B cell (primary cell): ENCODE measurements at regions not wholly inside any gene's neighbourhood (a gene's known extent, or its start where the extent isn't known, plus 50 kb on each side); places are given as distances from the start of the nearest gene placed in this dataset.

Experiments used
- ATAC-seq: fragments of 200-7000 bp; cut with Tn5 transposase; one replicate; pipeline ENCODE4 v1.10.0; 2021; ENCODE audit warnings: low read depth, mild to moderate bottlenecking, moderate number of reproducible peaks, moderate library complexity
- CTCF ChIA-PET: fragments of 350-600 bp; sonication (Branson Sonifier 250); formaldehyde crosslinking; loops from one replicate; lab custom pipeline; 2021; ENCODE audit warnings: antibody characterized with exemption, inconsistent platforms; lab: Charles Lee
- POLR2A ChIA-PET: fragments of 350-600 bp; sonication (Branson Sonifier 250); formaldehyde crosslinking; loops from one replicate; lab custom pipeline; 2021; ENCODE audit warnings: antibody characterized with exemption; lab: Charles Lee
- DNase-seq: peaks from one replicate; pipeline ENCODE4 v3.0.0; 2013
- H2AFZ ChIP-seq: 2 replicates; pipeline ENCODE4 v1.6.1; 2012; ENCODE audit warnings: mild to moderate bottlenecking, low read depth, low read length; ENCODE audit not compliant: insufficient read depth, poor library complexity, severe bottlenecking
- H3K27ac ChIP-seq, 2 donors: 1 replicate in 1 of 2; 2 replicates in 1 of 2; pipeline ENCODE4 v1.5.1; 2012 to 2013; ENCODE audit warnings: low read length in 2 of 2, mild to moderate bottlenecking in 2 of 2, moderate library complexity in 1 of 2
- H3K27me3 ChIP-seq, 4 experiments: fragments of 200-600 bp in 1 of 4; sonication (generic) in 1 of 4; replicated peaks in 1 of 4; 1 replicate in 2 of 4; 2 replicates in 2 of 4; pipeline versions ENCODE4 v1.6.1 to v1.7.0; 2013 to 2016; ENCODE audit warnings: low read length in 3 of 4, mild to moderate bottlenecking in 2 of 4, mixed read lengths in 1 of 4, moderate library complexity in 1 of 4; ENCODE audit not compliant: insufficient read depth in 4 of 4, control insufficient read depth in 3 of 4; ENCODE audit errors: control extremely low read depth in 1 of 4
- H3K36me3 ChIP-seq, 2 experiments: replicated peaks in 1 of 2; 1 replicate in 1 of 2; 2 replicates in 1 of 2; pipeline versions ENCODE4 v1.6.1 to v1.7.1; 2013; ENCODE audit warnings: low read length in 1 of 2; ENCODE audit not compliant: insufficient read depth in 2 of 2, control insufficient read depth in 1 of 2; ENCODE audit errors: control extremely low read depth in 1 of 2, extremely low read depth in 1 of 2
- H3K4me1 ChIP-seq, 2 donors: fragments of 200-600 bp in 1 of 2; sonication (generic) in 1 of 2; 1 replicate in 1 of 2; 2 replicates in 1 of 2; pipeline versions ENCODE4 v1.5.1 to v1.6.1; 2013 to 2017; ENCODE audit warnings: low read length in 2 of 2; ENCODE audit not compliant: control insufficient read depth in 2 of 2, insufficient read depth in 2 of 2
- H3K4me2 ChIP-seq: replicated peaks from 2 replicates; pipeline ENCODE3; 2012; ENCODE audit warnings: mild to moderate bottlenecking, low read depth, low read length; ENCODE audit not compliant: poor library complexity, severe bottlenecking
- H3K4me3 ChIP-seq, 5 experiments: fragments of 200-600 bp in 1 of 5; sonication (generic) in 1 of 5; 1 replicate in 3 of 5; 2 replicates in 2 of 5; pipeline versions ENCODE4 v1.5.1 to v1.7.0; 2011 to 2016; ENCODE audit warnings: low read length in 4 of 5, mild to moderate bottlenecking in 4 of 5, low read depth in 2 of 5, control low read depth in 1 of 5, moderate library complexity in 1 of 5; ENCODE audit not compliant: insufficient read depth in 1 of 5; ENCODE audit errors: control extremely low read depth in 1 of 5, extremely low read depth in 1 of 5
- H3K79me2 ChIP-seq: fragments of 200-600 bp; sonication (generic); one replicate; pipeline ENCODE4 v1.6.0; 2016; ENCODE audit warnings: low read length; ENCODE audit not compliant: control insufficient read depth, insufficient read depth
- H3K9ac ChIP-seq: fragments of 200-600 bp; sonication (generic); 2 replicates; pipeline ENCODE4 v1.6.1; 2017; ENCODE audit warnings: mild to moderate bottlenecking, low read length, moderate library complexity
- H3K9me3 ChIP-seq, 3 donors: one replicate each; pipeline versions ENCODE4 v1.6.1 to v1.7.1; 2013; ENCODE audit warnings: low read length in 2 of 3; ENCODE audit not compliant: control insufficient read depth in 2 of 3, insufficient read depth in 1 of 3; ENCODE audit errors: control extremely low read depth in 1 of 3
- H4K20me1 ChIP-seq: 2 replicates; pipeline ENCODE4 v1.6.0; 2012; ENCODE audit warnings: mild to moderate bottlenecking, low read length; ENCODE audit not compliant: insufficient read depth, control insufficient read depth, poor library complexity, severe bottlenecking
- H3K27ac Mint-ChIP-seq: one replicate; pipeline ENCODE4 v1.8.0; 2021; ENCODE audit warnings: mixed read lengths
- H3K27me3 Mint-ChIP-seq: one replicate; pipeline ENCODE4 v1.8.0; 2021; ENCODE audit warnings: mixed read lengths
- H3K4me1 Mint-ChIP-seq: one replicate; pipeline ENCODE4 v1.8.0; 2021; ENCODE audit warnings: mixed read lengths
- H3K4me3 Mint-ChIP-seq: one replicate; pipeline ENCODE4 v1.8.0; 2021; ENCODE audit warnings: mixed read lengths
- H3K9me3 Mint-ChIP-seq: one replicate; pipeline ENCODE4 v1.8.0; 2022; ENCODE audit warnings: mixed read lengths; ENCODE audit not compliant: insufficient read depth
- CTCF ChIP-seq: fragments of 200-600 bp; IDR thresholded peaks from one replicate; pipeline ENCODE4 v1.8.0; 2022; ENCODE audit warnings: antibody characterized with exemption, mild to moderate bottlenecking
- EZH2 ChIP-seq: IDR thresholded peaks from 2 replicates; pipeline ENCODE4 v1.6.1; 2012; ENCODE audit warnings: borderline replicate concordance, low read depth, mild to moderate bottlenecking, moderate library complexity, low read length; ENCODE audit not compliant: insufficient read depth, poor library complexity, severe bottlenecking
- WGBS: methylation state at CpG from one replicate; pipeline ENCODE4 v1.1.5; 2013; ENCODE audit warnings: missing lambda C conversion rate; ENCODE audit not compliant: insufficient coverage; 5-methylcytosine and 5-hydroxymethylcytosine counted together
- intact Hi-C: fragments of 100-400 bp; cut with micrococcal nuclease; formaldehyde crosslinking; loops from one replicate; pipeline ENCODE4 v1.10.0; 2022

GRCh38 chr6:9593554-9593953, 821.3 kb downstream of the TFAP2A start:
- no peak overlapping the region for H3K4me2 ChIP-seq
- WGBS: no CpG with 5 or more reads among the region's 3 CpGs
- no peaks in the 10 kb centered on the region for H3K4me1 Mint-ChIP-seq
- peaks cover 0 to 3% (median 0%) of the 10 kb centered on the region in 3 donors for H3K9me3 ChIP-seq
- no peaks in the 10 kb centered on the region for H4K20me1 ChIP-seq
- H3K4me3 Mint-ChIP-seq: no peak overlapping the region
- no peaks in the 10 kb centered on the region for H3K9me3 Mint-ChIP-seq
- H3K27ac Mint-ChIP-seq: no peak overlapping the region
- ATAC-seq (no peak), DNase-seq (no peak)
- H3K36me3 ChIP-seq: no peaks in the 10 kb centered on the region
- H3K4me3 ChIP-seq: no peak overlapping the region
- H3K27me3 Mint-ChIP-seq: no peaks in the 10 kb centered on the region
- ChIA-PET CTCF (no interaction called here), POLR2A (no interaction called here)
- TF ChIP-seq CTCF: no peak
- no peak for TF ChIP-seq EZH2
- no peaks in the 10 kb centered on the region for H3K4me1 ChIP-seq
- H3K79me2 ChIP-seq: no peaks in the 10 kb centered on the region
- H2AFZ ChIP-seq: no peak overlapping the region
- intact Hi-C loops: no loop called here
- H3K27me3 ChIP-seq: no peaks in the 10 kb centered on the region
- H3K27ac ChIP-seq: no peak overlapping the region
- H3K9ac ChIP-seq: no peak overlapping the region

- DNase-seq (no peak), ATAC-seq (no peak)
- ChIA-PET POLR2A (no interaction called here), CTCF (no interaction called here)
- H3K27me3 ChIP-seq: no peaks in the 10 kb centered on the region
- H3K4me2 ChIP-seq: no peak overlapping the region
- no peak overlapping the region for H2AFZ ChIP-seq
- H3K4me3 ChIP-seq: no peak overlapping the region
- no peak overlapping the region for H3K4me3 Mint-ChIP-seq
- no peak overlapping the region for H3K27ac ChIP-seq
- intact Hi-C loops: no loop called here
- H3K9ac ChIP-seq: no peak overlapping the region
- no peak for TF ChIP-seq CTCF
- no peak for TF ChIP-seq EZH2
- no peaks in the 10 kb centered on the region for H3K79me2 ChIP-seq
- H3K27me3 Mint-ChIP-seq: no peaks in the 10 kb centered on the region
- H3K9me3 Mint-ChIP-seq: peaks cover 2% of the 10 kb centered on the region
- no peaks in the 10 kb centered on the region for H3K4me1 Mint-ChIP-seq
- WGBS: no CpG with 5 or more reads among the region's 2 CpGs
- no peak overlapping the region for H3K27ac Mint-ChIP-seq
- no peaks in the 10 kb centered on the region for H3K4me1 ChIP-seq
- H4K20me1 ChIP-seq: no peaks in the 10 kb centered on the region
- H3K9me3 ChIP-seq: no peaks in the 10 kb centered on the region
- no peaks in the 10 kb centered on the region for H3K36me3 ChIP-seq
These were observed 831.0 kb downstream of the TFAP2A start for GRCh38 chr6:9583753-9584352.
